CD4-positive, alpha-beta T cell treated with Interleukin-12 subunit alpha and Interleukin-12 subunit beta, for 1 hour (primary cell): ENCODE measurements at regions not wholly inside any gene's neighbourhood (a gene's known extent, or its start where the extent isn't known, plus 50 kb on each side); places are given as distances from the start of the nearest gene placed in this dataset.

Source experiments
- DNase-seq: peaks from one replicate; pipeline ENCODE4 v3.0.0-alpha.2; 2020

- DNase-seq: no peak
Observed at GRCh38 chr12:45634273-45634917, 95.1 kb upstream of the ARID2 start.

- no peak for DNase-seq
Observed at GRCh38 chr12:45637242-45637641, 92.3 kb upstream of the ARID2 start.

GRCh38 chr12:45637706-45638105 is 91.8 kb upstream of the ARID2 start:
- no peak for DNase-seq

- DNase-seq: no peak
Observed at GRCh38 chr12:45638386-45638785, 91.1 kb upstream of the ARID2 start.

- no peak for DNase-seq
Observed at GRCh38 chr12:45644541-45644940, 85.0 kb upstream of the ARID2 start.

- DNase-seq: no peak
Observed at GRCh38 chr12:45646851-45647581, 82.5 kb upstream of the ARID2 start.

GRCh38 chr12:45648070-45648469 is 81.4 kb upstream of the ARID2 start:
- DNase-seq: no peak

GRCh38 chr12:45651029-45651428 is 78.5 kb upstream of the ARID2 start:
- no peak for DNase-seq

- no peak for DNase-seq
Observed at GRCh38 chr12:45654002-45654665, 75.4 kb upstream of the ARID2 start.

GRCh38 chr12:45655186-45655585 is 74.3 kb upstream of the ARID2 start:
- DNase-seq: peak; percentile 74

GRCh38 chr12:45655743-45656142 is 73.8 kb upstream of the ARID2 start:
- no peak for DNase-seq

GRCh38 chr12:45658020-45658419 is 71.5 kb upstream of the ARID2 start:
- no peak for DNase-seq

GRCh38 chr12:45660330-45660729 is 69.2 kb upstream of the ARID2 start:
- no peak for DNase-seq

- no peak for DNase-seq
Observed at GRCh38 chr12:45663455-45663854, 66.1 kb upstream of the ARID2 start.

- DNase-seq: no peak
Observed at GRCh38 chr12:45665941-45666340, 63.6 kb upstream of the ARID2 start.

GRCh38 chr12:45666396-45666795 is 63.1 kb upstream of the ARID2 start:
- DNase-seq: no peak

- no peak for DNase-seq
Observed at GRCh38 chr12:45666816-45667215, 62.7 kb upstream of the ARID2 start.

GRCh38 chr12:45667761-45668160 is 61.7 kb upstream of the ARID2 start:
- no peak for DNase-seq

GRCh38 chr12:45668641-45669040 is 60.9 kb upstream of the ARID2 start:
- DNase-seq: no peak

- peak; percentile 27 for DNase-seq
Observed at GRCh38 chr12:45669093-45669492, 60.4 kb upstream of the ARID2 start.

- no peak for DNase-seq
Observed at GRCh38 chr12:45669792-45670191, 59.7 kb upstream of the ARID2 start.

GRCh38 chr12:45670346-45671065 is 59.0 kb upstream of the ARID2 start:
- peak; percentile 57 for DNase-seq

- no peak for DNase-seq
Observed at GRCh38 chr12:45671254-45671653, 58.3 kb upstream of the ARID2 start.
